ENCODE measurements at regions not wholly inside any gene's neighbourhood (a gene's known extent, or its start where the extent isn't known, plus 50 kb on each side); places are given as distances from the start of the nearest gene placed in this dataset.

GRCh38 chr10:108090476-108091215, 926.1 kb upstream of the SORCS1 start:
- TF ChIP-seq CTCF (IDR thresholded peaks at IDR 0.05; ENCODE audit: unreplicated experiment) = no peak
- no peak overlapping the region for H3K4me3 Mint-ChIP-seq (ENCODE audit: unreplicated experiment)
- no peaks in the 10 kb centered on the region for H3K9me3 Mint-ChIP-seq (ENCODE audit: unreplicated experiment)
- H3K27me3 Mint-ChIP-seq (ENCODE audit: unreplicated experiment) = no peaks in the 10 kb centered on the region
- no peak overlapping the region for H3K27ac Mint-ChIP-seq (ENCODE audit: unreplicated experiment)
- H3K36me3 Mint-ChIP-seq (ENCODE audit: low read depth, unreplicated experiment) = no peaks in the 10 kb centered on the region
- DNase-seq (ENCODE audit: low spot score) = no peak
- H3K4me1 Mint-ChIP-seq (ENCODE audit: unreplicated experiment) = no peaks in the 10 kb centered on the region

- no peak for DNase-seq (ENCODE audit: low spot score)
- Mint-ChIP-seq H3K4me3 (ENCODE audit: unreplicated experiment) (no peak overlapping the region), H3K9me3 (ENCODE audit: unreplicated experiment) (no peaks in the 10 kb centered on the region), H3K36me3 (ENCODE audit: low read depth, unreplicated experiment) (no peaks in the 10 kb centered on the region), H3K27ac (ENCODE audit: unreplicated experiment) (no peak overlapping the region), H3K4me1 (ENCODE audit: unreplicated experiment) (no peaks in the 10 kb centered on the region), H3K27me3 (ENCODE audit: unreplicated experiment) (no peaks in the 10 kb centered on the region)
- no peak for TF ChIP-seq CTCF (IDR thresholded peaks at IDR 0.05; ENCODE audit: unreplicated experiment)
These were observed 922.0 kb upstream of the SORCS1 start for GRCh38 chr10:108086502-108086901.

- no peaks in the 10 kb centered on the region for H3K4me1 Mint-ChIP-seq (ENCODE audit: unreplicated experiment)
- no peak for DNase-seq (ENCODE audit: low spot score)
- no peak for TF ChIP-seq CTCF (IDR thresholded peaks at IDR 0.05; ENCODE audit: unreplicated experiment)
- H3K4me3 Mint-ChIP-seq (ENCODE audit: unreplicated experiment) = no peak overlapping the region
- H3K36me3 Mint-ChIP-seq (ENCODE audit: low read depth, unreplicated experiment) = no peaks in the 10 kb centered on the region
- no peaks in the 10 kb centered on the region for H3K27me3 Mint-ChIP-seq (ENCODE audit: unreplicated experiment)
- no peak overlapping the region for H3K27ac Mint-ChIP-seq (ENCODE audit: unreplicated experiment)
- H3K9me3 Mint-ChIP-seq (ENCODE audit: unreplicated experiment) = no peaks in the 10 kb centered on the region
These were observed 918.1 kb upstream of the SORCS1 start for GRCh38 chr10:108082596-108082995.

GRCh38 chr10:108078263-108078662, 913.8 kb upstream of the SORCS1 start:
- TF ChIP-seq CTCF (IDR thresholded peaks at IDR 0.05; ENCODE audit: unreplicated experiment) = no peak
- Mint-ChIP-seq H3K36me3 (ENCODE audit: low read depth, unreplicated experiment) (no peaks in the 10 kb centered on the region), H3K27ac (ENCODE audit: unreplicated experiment) (no peak overlapping the region), H3K4me1 (ENCODE audit: unreplicated experiment) (peaks cover 3% of the 10 kb centered on the region), H3K4me3 (ENCODE audit: unreplicated experiment) (no peak overlapping the region), H3K27me3 (ENCODE audit: unreplicated experiment) (no peaks in the 10 kb centered on the region), H3K9me3 (ENCODE audit: unreplicated experiment) (no peaks in the 10 kb centered on the region)
- no peak for DNase-seq (ENCODE audit: low spot score)

GRCh38 chr10:108072466-108072865, 908.0 kb upstream of the SORCS1 start:
- TF ChIP-seq CTCF (IDR thresholded peaks at IDR 0.05; ENCODE audit: unreplicated experiment) = no peak
- Mint-ChIP-seq H3K4me1 (ENCODE audit: unreplicated experiment) (peaks cover 3% of the 10 kb centered on the region), H3K4me3 (ENCODE audit: unreplicated experiment) (no peak overlapping the region), H3K27me3 (ENCODE audit: unreplicated experiment) (peaks cover 2% of the 10 kb centered on the region), H3K36me3 (ENCODE audit: low read depth, unreplicated experiment) (no peaks in the 10 kb centered on the region), H3K27ac (ENCODE audit: unreplicated experiment) (no peak overlapping the region), H3K9me3 (ENCODE audit: unreplicated experiment) (no peaks in the 10 kb centered on the region)
- DNase-seq (ENCODE audit: low spot score) = no peak

Data from endothelial cell (in vitro differentiated cells).